Smooth muscle cell (in vitro differentiated cells): ENCODE measurements at regions not wholly inside any gene's neighbourhood (a gene's known extent, or its start where the extent isn't known, plus 50 kb on each side); places are given as distances from the start of the nearest gene placed in this dataset.
A peak's percentile ranks its signal among the peaks of the same experiment; 100 is the strongest.

Experiments used
- DNase-seq: peaks from one replicate; lab custom pipeline; 2025; ENCODE audit not compliant: unreplicated experiment; lab: John Stamatoyannopoulos, UW
- H2AFZ ChIP-seq: fragments of 200-600 bp; sonication (generic); 2 replicates; pipeline ENCODE4 v1.6.0; 2016; ENCODE audit warnings: antibody characterized with exemption, low read depth, mild to moderate bottlenecking
- H3F3A ChIP-seq: fragments of 200-600 bp; sonication (generic); 2 replicates; pipeline ENCODE4 v1.6.0; 2017; ENCODE audit warnings: antibody characterized with exemption, low read depth
- H3K27ac ChIP-seq: fragments of 200-600 bp; sonication (generic); 2 replicates; pipeline ENCODE4 v1.5.1; 2016; ENCODE audit warnings: low read depth, mild to moderate bottlenecking
- H3K27me3 ChIP-seq: fragments of 200-600 bp; sonication (generic); 2 replicates; pipeline ENCODE4 v1.6.1; 2016; ENCODE audit warnings: low read depth, mild to moderate bottlenecking
- H3K36me3 ChIP-seq: fragments of 200-600 bp; sonication (generic); 2 replicates; pipeline ENCODE4 v1.5.1; 2016; ENCODE audit warnings: low read depth
- H3K4me1 ChIP-seq: fragments of 200-600 bp; sonication (generic); 2 replicates; pipeline ENCODE4 v1.5.1; 2016; ENCODE audit warnings: low read depth
- H3K4me2 ChIP-seq: fragments of 200-600 bp; sonication (generic); 2 replicates; pipeline ENCODE4 v1.6.0; 2016; ENCODE audit warnings: mild to moderate bottlenecking
- H3K4me3 ChIP-seq: fragments of 200-600 bp; sonication (generic); 2 replicates; pipeline ENCODE4 v1.5.1; 2016; ENCODE audit warnings: mild to moderate bottlenecking
- H3K79me2 ChIP-seq: fragments of 200-600 bp; sonication (generic); 2 replicates; pipeline ENCODE4 v1.6.0; 2016; ENCODE audit warnings: low read depth, mild to moderate bottlenecking
- H3K9ac ChIP-seq: fragments of 200-600 bp; sonication (generic); 2 replicates; pipeline ENCODE4 v1.6.0; 2016; ENCODE audit warnings: low read depth
- H3K9me3 ChIP-seq: fragments of 200-600 bp; sonication (generic); replicated peaks from 2 replicates; pipeline ENCODE4 v1.5.1; 2016; ENCODE audit warnings: low read depth
- H4K20me1 ChIP-seq: fragments of 200-600 bp; sonication (generic); 2 replicates; pipeline ENCODE4 v1.6.0; 2016; ENCODE audit warnings: low read depth
- WGBS: methylation state at CpG from one replicate; pipeline ENCODE4 v1.1.7; 2016; ENCODE audit warnings: low lambda C conversion rate; 5-methylcytosine and 5-hydroxymethylcytosine counted together
- TF ChIP-seq, protein P1 (sequence below): fragments of 200-600 bp; sonication (generic); IDR thresholded peaks from 2 replicates; pipeline ENCODE4 v1.5.1; 2017; ENCODE audit warnings: borderline replicate concordance, mild to moderate bottlenecking, antibody characterized with exemption; ENCODE audit not compliant: insufficient read depth, poor library complexity, severe bottlenecking

DNA sequence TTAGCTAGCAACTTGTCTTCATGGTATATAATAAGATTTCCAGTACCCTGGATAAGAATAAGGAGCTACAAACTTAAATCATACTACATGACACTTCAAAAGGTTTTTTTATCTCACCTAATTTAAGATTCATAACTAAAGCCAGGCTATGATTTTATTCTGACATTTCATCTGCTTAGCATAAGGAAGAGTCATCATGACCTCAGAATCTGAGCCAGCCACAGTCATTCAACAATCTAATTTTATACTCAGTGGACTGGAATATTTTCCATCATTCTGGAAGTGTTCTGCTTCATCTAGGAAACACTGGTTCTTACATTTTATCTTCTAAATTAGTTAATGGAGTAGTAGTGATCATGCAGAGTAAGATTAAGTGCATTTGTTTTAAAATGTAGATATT is 102.1 kb upstream of the KCND2 start:
- H2AFZ ChIP-seq: peak overlapping the region; percentile 13
- DNase-seq: no peak
- no peaks in the 10 kb centered on the region for H3K4me1 ChIP-seq
- H3K9ac ChIP-seq: no peak overlapping the region
- no peak overlapping the region for H3K4me3 ChIP-seq
- TF ChIP-seq, protein P1, sequence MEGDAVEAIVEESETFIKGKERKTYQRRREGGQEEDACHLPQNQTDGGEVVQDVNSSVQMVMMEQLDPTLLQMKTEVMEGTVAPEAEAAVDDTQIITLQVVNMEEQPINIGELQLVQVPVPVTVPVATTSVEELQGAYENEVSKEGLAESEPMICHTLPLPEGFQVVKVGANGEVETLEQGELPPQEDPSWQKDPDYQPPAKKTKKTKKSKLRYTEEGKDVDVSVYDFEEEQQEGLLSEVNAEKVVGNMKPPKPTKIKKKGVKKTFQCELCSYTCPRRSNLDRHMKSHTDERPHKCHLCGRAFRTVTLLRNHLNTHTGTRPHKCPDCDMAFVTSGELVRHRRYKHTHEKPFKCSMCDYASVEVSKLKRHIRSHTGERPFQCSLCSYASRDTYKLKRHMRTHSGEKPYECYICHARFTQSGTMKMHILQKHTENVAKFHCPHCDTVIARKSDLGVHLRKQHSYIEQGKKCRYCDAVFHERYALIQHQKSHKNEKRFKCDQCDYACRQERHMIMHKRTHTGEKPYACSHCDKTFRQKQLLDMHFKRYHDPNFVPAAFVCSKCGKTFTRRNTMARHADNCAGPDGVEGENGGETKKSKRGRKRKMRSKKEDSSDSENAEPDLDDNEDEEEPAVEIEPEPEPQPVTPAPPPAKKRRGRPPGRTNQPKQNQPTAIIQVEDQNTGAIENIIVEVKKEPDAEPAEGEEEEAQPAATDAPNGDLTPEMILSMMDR: no peak
- no peaks in the 10 kb centered on the region for H3F3A ChIP-seq
- no peaks in the 10 kb centered on the region for H3K27me3 ChIP-seq
- H4K20me1 ChIP-seq: no peaks in the 10 kb centered on the region
- no peaks in the 10 kb centered on the region for H3K36me3 ChIP-seq
- no peak overlapping the region for H3K4me2 ChIP-seq
- no peaks in the 10 kb centered on the region for H3K79me2 ChIP-seq
- H3K27ac ChIP-seq: peak overlapping the region; percentile 49
- no peaks in the 10 kb centered on the region for H3K9me3 ChIP-seq

DNA sequence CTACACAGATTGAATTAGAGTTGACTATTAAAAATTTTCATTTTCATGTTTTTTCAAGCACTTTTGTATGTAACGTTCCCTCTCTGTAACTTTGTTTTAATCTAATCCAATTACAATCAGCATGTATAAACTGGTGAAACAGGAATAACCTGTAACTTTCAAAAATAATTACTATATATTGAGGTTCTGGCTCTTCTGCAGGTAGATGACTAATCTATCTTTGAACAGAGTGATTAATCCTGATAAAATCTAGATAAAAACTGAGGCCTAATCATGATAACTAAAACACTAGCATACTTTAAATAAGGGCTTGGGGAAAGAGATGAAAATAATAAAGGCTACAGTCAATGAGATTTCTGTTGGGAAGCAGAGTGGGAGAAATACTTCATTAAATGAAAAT is 101.6 kb upstream of the KCND2 start:
- H3F3A ChIP-seq: no peaks in the 10 kb centered on the region
- peak overlapping the region; percentile 4 for H3K4me2 ChIP-seq
- DNase-seq: no peak
- H3K9me3 ChIP-seq: no peaks in the 10 kb centered on the region
- no peak overlapping the region for H3K4me3 ChIP-seq
- H3K27me3 ChIP-seq: no peaks in the 10 kb centered on the region
- WGBS: 84% methylated on average over 1 of the region's 1 CpG
- H3K36me3 ChIP-seq: no peaks in the 10 kb centered on the region
- H3K79me2 ChIP-seq: no peaks in the 10 kb centered on the region
- peak overlapping the region; percentile 13 for H2AFZ ChIP-seq
- H3K9ac ChIP-seq: no peak overlapping the region
- no peaks in the 10 kb centered on the region for H3K4me1 ChIP-seq
- peak overlapping the region; percentile 49 for H3K27ac ChIP-seq
- no peaks in the 10 kb centered on the region for H4K20me1 ChIP-seq
- TF ChIP-seq, protein P1: no peak

DNA sequence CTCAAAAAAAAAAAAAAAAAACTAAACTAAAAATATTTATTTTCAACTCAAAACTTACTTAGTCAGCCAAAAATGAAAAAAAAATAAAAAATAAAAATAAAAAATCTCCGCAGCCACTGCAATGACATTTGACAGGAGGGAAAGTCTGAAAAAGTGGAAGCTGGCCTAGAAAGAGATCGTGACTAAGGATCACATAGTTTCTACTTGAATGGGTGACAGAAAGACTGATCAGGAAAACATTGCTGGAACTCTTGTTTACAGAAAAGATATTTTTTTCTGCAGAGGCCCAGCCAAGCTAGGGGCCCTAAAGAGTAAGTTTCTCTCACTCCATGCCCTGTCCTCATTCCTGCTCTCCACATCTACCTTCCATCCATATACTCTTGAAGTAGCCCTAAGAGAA is 92.8 kb upstream of the KCND2 start:
- no peak for DNase-seq
- Histone ChIP-seq H4K20me1 (no peaks in the 10 kb centered on the region), H3F3A (no peaks in the 10 kb centered on the region), H3K4me3 (no peak overlapping the region), H3K9ac (no peak overlapping the region), H3K36me3 (no peaks in the 10 kb centered on the region), H3K27ac (no peak overlapping the region), H3K9me3 (no peaks in the 10 kb centered on the region), H2AFZ (peak overlapping the region; percentile 55), H3K79me2 (no peaks in the 10 kb centered on the region), H3K27me3 (no peaks in the 10 kb centered on the region), H3K4me2 (no peak overlapping the region), H3K4me1 (no peaks in the 10 kb centered on the region)
- TF ChIP-seq, protein P1: no peak
- 74% methylated on average over 2 of the region's 2 CpGs for WGBS

DNA sequence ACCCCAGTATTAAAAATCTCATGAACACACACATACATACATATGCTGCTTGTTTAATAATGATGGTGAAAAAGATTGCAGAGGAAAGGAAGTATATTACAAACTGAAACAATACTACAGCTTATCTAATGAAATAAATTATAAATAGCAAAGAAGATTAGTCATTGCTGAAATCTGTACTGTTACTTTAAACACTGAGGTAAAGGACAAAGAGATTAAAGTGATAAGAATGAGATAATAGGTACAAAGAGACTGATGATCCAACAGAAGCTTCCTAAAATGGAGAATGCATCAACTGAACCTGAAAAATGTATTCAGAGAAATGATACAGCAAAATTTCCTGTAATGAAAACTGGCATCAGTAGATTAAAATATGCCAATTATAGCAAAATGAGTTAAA is 91.5 kb upstream of the KCND2 start:
- Histone ChIP-seq H3K27ac (no peak overlapping the region), H3K27me3 (no peaks in the 10 kb centered on the region), H3K79me2 (no peaks in the 10 kb centered on the region), H4K20me1 (no peaks in the 10 kb centered on the region), H3K4me3 (no peak overlapping the region), H3K9me3 (no peaks in the 10 kb centered on the region), H3F3A (no peaks in the 10 kb centered on the region), H2AFZ (no peak overlapping the region), H3K36me3 (no peaks in the 10 kb centered on the region), H3K4me1 (no peaks in the 10 kb centered on the region), H3K4me2 (no peak overlapping the region), H3K9ac (no peak overlapping the region)
- TF ChIP-seq, protein P1: no peak
- DNase-seq: no peak
